Pancreas (tissue), 10 donors: ENCODE measurements at regions not wholly inside any gene's neighbourhood (a gene's known extent, or its start where the extent isn't known, plus 50 kb on each side); places are given as distances from the start of the nearest gene placed in this dataset.

Experiments used
- ATAC-seq, 4 donors: fragments of 200-7000 bp; cut with Tn5 transposase; one replicate each; pipeline versions ENCODE4 v1.8.0 to v1.9.1; 2020; ENCODE audit warnings: mild to moderate bottlenecking in 4 of 4, moderate library complexity in 4 of 4
- DNase-seq, 6 donors: peaks; one replicate each; pipeline ENCODE4 v3.0.0-alpha.2; 2020
- FAIRE-seq: peaks from 2 replicates; lab custom pipeline; 2012; peaks lifted over from hg19 to GRCh38; lab: Jason Lieb, UNC
- H3K27ac ChIP-seq, 4 donors: fragments of 200-600 bp; sonication (generic); 1 replicate in 3 of 4; 2 replicates in 1 of 4; pipeline versions ENCODE4 v1.5.0 to v1.8.0; 2020
- H3K27me3 ChIP-seq, 4 donors: fragments of 200-600 bp; one replicate each; pipeline ENCODE4 v1.8.0; 2021
- H3K36me3 ChIP-seq, 3 donors: fragments of 200-600 bp; sonication (generic) in 1 of 3; one replicate each; pipeline versions ENCODE4 v1.5.0 to v1.8.0; 2020 to 2021
- H3K4me1 ChIP-seq, 3 donors: fragments of 200-600 bp; one replicate each; pipeline ENCODE4 v1.8.0; 2021
- H3K4me3 ChIP-seq, 4 donors: fragments of 200-600 bp; sonication (generic) in 2 of 4; one replicate each; pipeline versions ENCODE4 v1.5.0 to v1.8.0; 2020 to 2021
- H3K9me3 ChIP-seq, 4 donors: fragments of 200-600 bp; one replicate each; pipeline ENCODE4 v1.8.0; 2021
- WGBS, 2 donors: extraction: QIAGEN DNeasy Blood & Tissue Kit; methylation state at CpG; one replicate each; pipeline ENCODE4 v1.1.7; 2013; 5-methylcytosine and 5-hydroxymethylcytosine counted together
- intact Hi-C, 3 donors: fragments of 100-400 bp; cut with DNase I; formaldehyde crosslinking; loops; one replicate each; pipeline versions ENCODE4 v1.11.1 to v1.14.2; 2022
- TF ChIP-seq, protein P1 (sequence below), 4 donors: fragments of 200-600 bp; sonication (generic) in 3 of 4; IDR thresholded peaks; one replicate each; pipeline versions ENCODE4 v1.5.0 to v1.8.0; 2021; ENCODE audit warnings: antibody characterized with exemption in 4 of 4
- donor health status: healthy with polysubstance abuse.
- donor health status: DM: no; HTN: no; CAD: no; lungs with moderate emphysema.
- donor health status: DM: no; HTN: no; CAD: no.
- donor health status: control.
- donor health status: control.
- donor health status: Bipolar disorder and iron deficiency.
- donor health status: DM: yes; HTN: yes; CAD: no.
- donor health status: DM: no; HTN: no; CAD: no.
- donor health status: DM: no; HTN: no; CAD: no.
- donor health status: DM: yes; HTN: yes; CAD: no.

DNA sequence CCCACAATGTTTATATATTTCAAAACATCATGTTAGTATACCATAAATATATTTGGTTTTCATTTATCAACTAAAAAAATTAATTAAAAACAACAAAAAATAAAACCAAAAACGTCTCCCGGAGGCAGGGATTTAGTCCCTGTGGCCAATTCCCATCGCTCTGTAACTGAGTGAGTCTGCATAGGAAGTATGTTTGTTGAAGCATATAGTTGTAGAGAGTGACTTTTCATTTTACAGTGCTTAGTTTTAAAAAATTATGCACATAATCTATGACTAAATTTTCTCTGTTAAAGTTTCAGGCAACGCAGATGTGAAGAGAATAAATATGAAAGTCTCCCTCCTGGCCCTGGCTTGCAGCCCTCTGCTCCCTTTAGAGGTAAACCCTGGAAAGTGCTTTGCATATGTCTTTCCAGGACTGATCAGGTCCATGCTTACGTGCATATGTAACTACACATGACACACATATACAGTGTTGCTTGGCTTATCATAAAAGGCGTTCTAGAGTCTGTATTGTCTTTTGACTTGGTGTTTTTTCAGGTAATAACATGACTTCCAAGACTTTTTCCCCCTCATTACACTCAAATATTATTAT, 63.4 kb upstream of the SORBS2 start:
- peak in 1 of 4 donors; percentile 6 for ATAC-seq
- no peaks in the 10 kb centered on the region for H3K27me3 ChIP-seq
- no peak for DNase-seq
- intact Hi-C loops: no loop called here
- H3K9me3 ChIP-seq: no peaks in the 10 kb centered on the region
- FAIRE-seq: no peak
- peak overlapping the region in 2 of 4 donors; percentile 41 to 66 for H3K27ac ChIP-seq
- TF ChIP-seq, protein P1, sequence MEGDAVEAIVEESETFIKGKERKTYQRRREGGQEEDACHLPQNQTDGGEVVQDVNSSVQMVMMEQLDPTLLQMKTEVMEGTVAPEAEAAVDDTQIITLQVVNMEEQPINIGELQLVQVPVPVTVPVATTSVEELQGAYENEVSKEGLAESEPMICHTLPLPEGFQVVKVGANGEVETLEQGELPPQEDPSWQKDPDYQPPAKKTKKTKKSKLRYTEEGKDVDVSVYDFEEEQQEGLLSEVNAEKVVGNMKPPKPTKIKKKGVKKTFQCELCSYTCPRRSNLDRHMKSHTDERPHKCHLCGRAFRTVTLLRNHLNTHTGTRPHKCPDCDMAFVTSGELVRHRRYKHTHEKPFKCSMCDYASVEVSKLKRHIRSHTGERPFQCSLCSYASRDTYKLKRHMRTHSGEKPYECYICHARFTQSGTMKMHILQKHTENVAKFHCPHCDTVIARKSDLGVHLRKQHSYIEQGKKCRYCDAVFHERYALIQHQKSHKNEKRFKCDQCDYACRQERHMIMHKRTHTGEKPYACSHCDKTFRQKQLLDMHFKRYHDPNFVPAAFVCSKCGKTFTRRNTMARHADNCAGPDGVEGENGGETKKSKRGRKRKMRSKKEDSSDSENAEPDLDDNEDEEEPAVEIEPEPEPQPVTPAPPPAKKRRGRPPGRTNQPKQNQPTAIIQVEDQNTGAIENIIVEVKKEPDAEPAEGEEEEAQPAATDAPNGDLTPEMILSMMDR (IDR thresholded peaks at IDR 0.05): no peak
- 89 to 90% methylated on average over 6 of the region's 6 CpGs for WGBS, 2 donors
- H3K4me1 ChIP-seq: peaks cover 0 to 7% (median 7%) of the 10 kb centered on the region in 3 donors
- no peak overlapping the region for H3K4me3 ChIP-seq
- no peaks in the 10 kb centered on the region for H3K36me3 ChIP-seq

DNA sequence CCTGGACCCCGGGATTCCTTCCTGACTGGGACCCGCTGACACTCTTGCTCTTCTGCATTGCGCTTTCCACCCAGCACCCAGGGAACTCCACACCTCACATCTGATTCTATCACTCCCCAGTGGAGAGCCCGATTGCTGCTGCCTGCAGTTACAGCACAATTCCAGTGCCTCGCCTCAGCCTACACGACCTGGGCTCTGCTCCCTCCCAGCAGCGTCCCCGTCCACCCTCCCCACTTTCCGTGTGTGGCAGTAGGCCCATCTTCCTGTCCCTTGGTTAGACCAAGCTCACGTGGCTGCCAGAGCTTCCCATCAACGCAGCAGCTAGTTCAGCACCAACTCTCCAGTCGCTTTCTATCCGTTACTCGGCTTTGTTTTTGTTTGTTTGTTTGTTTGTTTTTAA, 66.6 kb upstream of the SORBS2 start:
- TF ChIP-seq, protein P1 (IDR thresholded peaks at IDR 0.05): no peak
- FAIRE-seq (no peak), DNase-seq (no peak), ATAC-seq (no peak)
- WGBS, 2 donors: 91 to 95% methylated on average over 14 of the region's 14 CpGs
- Histone ChIP-seq H3K9me3 (no peaks in the 10 kb centered on the region), H3K36me3 (no peaks in the 10 kb centered on the region), H3K27me3 (no peaks in the 10 kb centered on the region), H3K27ac (no peak overlapping the region), H3K4me1 (peaks cover 0 to 18% (median 11%) of the 10 kb centered on the region in 3 donors), H3K4me3 (no peak overlapping the region)
- intact Hi-C loops: no loop called here

DNA sequence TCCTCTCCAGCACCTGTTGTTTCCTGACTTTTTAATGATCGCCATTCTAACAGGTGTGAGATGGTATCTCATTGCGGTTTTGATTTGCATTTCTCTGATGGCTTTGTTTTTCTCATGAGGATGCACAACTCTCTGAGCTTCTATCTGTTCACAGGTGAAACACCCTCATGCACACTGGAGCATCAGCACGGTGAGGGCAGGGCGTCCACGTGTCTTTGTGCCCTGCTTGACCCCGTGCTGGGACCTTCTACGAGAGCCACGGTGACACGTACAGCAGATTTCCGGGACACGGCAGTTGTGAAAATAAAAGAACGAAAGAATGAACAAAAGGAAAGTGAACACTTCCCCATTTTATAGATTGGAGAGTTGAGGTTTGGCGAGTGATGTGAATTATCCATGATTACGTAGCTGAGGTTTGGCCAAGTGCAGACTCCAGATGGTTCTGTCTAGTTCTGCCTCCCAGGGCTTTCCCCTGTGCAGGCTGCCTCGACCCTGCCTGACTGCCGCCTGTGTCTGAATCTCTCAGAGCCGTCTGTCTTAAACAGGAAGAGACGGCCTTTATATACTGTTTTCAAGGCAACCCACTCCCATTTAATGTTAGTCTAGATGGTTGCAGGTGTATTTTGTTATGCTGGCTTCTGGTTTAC, 67.8 kb upstream of the SORBS2 start:
- Histone ChIP-seq H3K36me3 (no peaks in the 10 kb centered on the region), H3K4me3 (no peak overlapping the region), H3K27me3 (no peaks in the 10 kb centered on the region), H3K4me1 (peaks cover 0 to 18% (median 15%) of the 10 kb centered on the region in 3 donors), H3K27ac (peak overlapping the region in 2 of 4 donors; percentile 50 to 57), H3K9me3 (no peaks in the 10 kb centered on the region)
- DNase-seq (no peak), FAIRE-seq (no peak), ATAC-seq (peak; percentile 40 to 65 (median 48))
- intact Hi-C loops: no loop called here
- 81 to 84% methylated on average over 18 of the region's 18 CpGs for WGBS, 2 donors
- TF ChIP-seq, protein P1 (IDR thresholded peaks at IDR 0.05): no peak

DNA sequence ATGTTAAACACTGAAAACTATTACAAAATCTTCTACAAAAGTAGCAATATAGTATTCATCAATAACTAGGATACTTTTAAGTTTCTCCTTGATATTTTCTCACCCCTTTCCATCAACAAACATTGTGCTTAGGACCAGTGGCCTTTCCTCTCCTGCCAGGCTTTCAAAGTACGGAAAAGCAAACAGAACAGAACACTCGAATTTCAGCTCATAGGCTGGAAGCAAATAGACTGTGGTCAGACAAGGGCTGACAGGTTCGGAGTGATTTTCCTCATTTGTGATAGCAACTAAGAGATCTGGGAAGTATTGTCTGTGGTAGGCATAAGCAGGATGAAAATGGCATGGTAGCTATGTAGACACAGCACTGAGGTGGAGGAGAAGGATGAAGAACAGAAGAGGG, 68.6 kb upstream of the SORBS2 start:
- no peaks in the 10 kb centered on the region for H3K36me3 ChIP-seq
- ATAC-seq: peak; percentile 53 to 88 (median 84)
- intact Hi-C loops: no loop called here
- DNase-seq: peak in 1 of 6 donors; percentile 27
- FAIRE-seq: no peak
- no peak overlapping the region for H3K4me3 ChIP-seq
- no peaks in the 10 kb centered on the region for H3K9me3 ChIP-seq
- TF ChIP-seq, protein P1 (IDR thresholded peaks at IDR 0.05): no peak
- peak overlapping the region in 2 of 4 donors; percentile 50 to 57 for H3K27ac ChIP-seq
- 7 to 14% methylated on average over 3 of the region's 3 CpGs for WGBS, 2 donors
- no peaks in the 10 kb centered on the region for H3K27me3 ChIP-seq
- H3K4me1 ChIP-seq: peaks cover 0 to 18% (median 11%) of the 10 kb centered on the region in 3 donors

DNA sequence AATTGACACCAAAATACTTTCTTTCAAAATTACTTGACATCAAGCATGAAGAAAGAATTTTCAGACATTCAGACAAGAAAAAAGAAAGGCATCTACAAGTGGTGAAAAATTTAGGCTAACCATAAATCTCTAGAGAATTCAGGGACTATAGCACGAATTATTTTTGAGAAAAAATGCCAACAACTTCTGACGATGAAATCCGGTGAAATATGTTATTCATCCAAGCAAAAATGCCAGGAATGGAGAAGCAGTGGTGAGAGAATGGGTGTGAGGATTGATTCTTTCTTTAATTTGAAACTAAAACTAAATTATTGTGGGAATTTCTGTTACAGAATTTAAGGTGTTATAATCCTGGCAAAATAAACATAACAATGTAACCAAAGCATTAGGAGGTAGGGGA, 69.4 kb upstream of the SORBS2 start:
- 55 to 62% methylated on average over 3 of the region's 3 CpGs for WGBS, 2 donors
- Histone ChIP-seq H3K27me3 (no peaks in the 10 kb centered on the region), H3K4me3 (no peak overlapping the region), H3K4me1 (peaks cover 0 to 18% (median 11%) of the 10 kb centered on the region in 3 donors), H3K27ac (peak overlapping the region in 1 of 4 donors; percentile 57), H3K36me3 (no peaks in the 10 kb centered on the region), H3K9me3 (no peaks in the 10 kb centered on the region)
- FAIRE-seq (no peak), ATAC-seq (no peak), DNase-seq (no peak)
- TF ChIP-seq, protein P1 (IDR thresholded peaks at IDR 0.05): no peak
- intact Hi-C loops: no loop called here
